NT2/D1 (cell line): ENCODE measurements at regions not wholly inside any gene's neighbourhood (a gene's known extent, or its start where the extent isn't known, plus 50 kb on each side); places are given as distances from the start of the nearest gene placed in this dataset.

Experiments
- DNase-seq: peaks from one replicate; pipeline ENCODE4 v3.0.0-alpha.2; 2011; ENCODE audit warnings: low read depth, low spot score
- H3K27me3 ChIP-seq: 2 replicates; pipeline ENCODE4 v1.6.0; 2011; ENCODE audit warnings: mild to moderate bottlenecking; ENCODE audit not compliant: insufficient read length, insufficient read depth
- H3K36me3 ChIP-seq: 2 replicates; pipeline ENCODE4 v1.6.1; 2011; ENCODE audit warnings: mild to moderate bottlenecking, low read length, mixed read lengths; ENCODE audit not compliant: insufficient read depth, insufficient read length
- H3K4me1 ChIP-seq: 2 replicates; pipeline ENCODE4 v1.5.1; 2011; ENCODE audit not compliant: insufficient read depth, insufficient read length
- H3K4me3 ChIP-seq: 2 replicates; pipeline ENCODE4 v1.5.1; 2011; ENCODE audit warnings: low read depth; ENCODE audit not compliant: insufficient read length
- H3K9ac ChIP-seq: 2 replicates; pipeline ENCODE4 v1.6.0; 2011; ENCODE audit warnings: low read depth; ENCODE audit not compliant: insufficient read length
- H3K9me3 ChIP-seq: 2 replicates; pipeline ENCODE4 v1.5.1; 2011; ENCODE audit warnings: mild to moderate bottlenecking, low read length; ENCODE audit not compliant: insufficient read depth
- SUZ12 ChIP-seq: IDR thresholded peaks from 2 replicates; pipeline ENCODE4 v1.6.1; 2011; ENCODE audit not compliant: insufficient read length, insufficient read depth; ENCODE audit errors: extremely low read depth
- YY1 ChIP-seq: IDR thresholded peaks from 2 replicates; pipeline ENCODE4 v1.6.1; 2011; ENCODE audit not compliant: insufficient read length, insufficient read depth
- ZNF274 ChIP-seq: IDR thresholded peaks from 2 replicates; pipeline ENCODE4 v1.6.1; 2011; ENCODE audit warnings: mild to moderate bottlenecking, low read depth, low read length

DNA sequence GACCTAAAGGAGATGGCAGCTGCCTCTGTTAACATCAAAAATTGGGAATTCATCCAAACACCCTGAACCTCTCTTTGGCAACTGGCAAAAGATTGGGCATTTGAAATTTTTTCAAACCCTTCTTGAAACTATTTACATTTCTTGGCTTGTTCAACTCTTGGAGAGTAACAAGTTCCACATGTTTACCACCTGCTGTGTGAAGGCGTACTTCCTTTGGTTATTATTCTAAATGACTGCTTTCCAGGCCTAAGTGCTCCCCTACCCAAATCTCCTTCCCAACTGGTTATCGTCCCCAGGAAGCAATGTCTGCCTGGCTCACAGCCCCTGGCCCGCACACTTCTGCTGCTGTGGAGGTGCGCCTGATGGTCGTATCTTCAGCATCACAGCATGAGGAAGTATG, 422.7 kb downstream of the DMAC1 start:
- DNase-seq, result no peak
- no peaks in the 10 kb centered on the region for H3K27me3 ChIP-seq
- H3K9me3 ChIP-seq, result 0 out of 2 replicates have a peak, but pooled peaks cover 5% of the 10 kb centered on the region
- no peak overlapping the region for H3K4me3 ChIP-seq
- TF ChIP-seq ZNF274 (no peak), YY1 (no peak), SUZ12 (no peak)
- H3K36me3 ChIP-seq, result no peaks in the 10 kb centered on the region
- H3K9ac ChIP-seq, result no peak overlapping the region
- H3K4me1 ChIP-seq, result no peaks in the 10 kb centered on the region

- no peak for DNase-seq
- no peak overlapping the region for H3K4me3 ChIP-seq
- H3K27me3 ChIP-seq, result no peaks in the 10 kb centered on the region
- no peak overlapping the region for H3K9ac ChIP-seq
- H3K4me1 ChIP-seq, result no peaks in the 10 kb centered on the region
- TF ChIP-seq YY1, result no peak
- TF ChIP-seq SUZ12, result no peak
- no peak for TF ChIP-seq ZNF274
- H3K36me3 ChIP-seq, result no peaks in the 10 kb centered on the region
- 0 out of 2 replicates have a peak, but pooled peaks cover 5% of the 10 kb centered on the region for H3K9me3 ChIP-seq
These were observed 423.4 kb downstream of the DMAC1 start for GRCh38 chr9:7376213-7376612.

DNA sequence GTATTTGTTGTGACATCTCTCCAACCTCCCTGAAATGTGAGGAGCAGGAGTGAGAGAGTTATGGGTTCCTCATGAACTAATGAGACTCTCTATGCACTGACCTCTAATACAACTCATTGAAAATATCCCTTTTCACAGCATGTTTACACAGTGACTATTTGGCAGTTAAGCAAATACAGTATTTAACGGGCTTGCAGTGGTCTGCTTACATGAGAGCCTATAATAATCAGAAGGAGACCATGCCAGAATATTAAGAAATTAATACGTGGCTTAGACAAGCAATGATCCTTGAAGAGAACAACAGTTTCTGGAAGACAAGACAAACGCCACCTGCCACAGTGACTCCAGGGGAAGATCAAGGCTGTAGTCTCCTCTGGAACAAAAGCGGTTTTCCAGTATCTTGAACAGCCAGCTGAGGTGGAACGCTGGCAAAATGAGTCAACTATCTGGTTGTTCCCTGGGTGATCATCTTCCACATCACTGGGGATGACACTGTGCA, 424.5 kb downstream of the DMAC1 start:
- TF ChIP-seq ZNF274 (no peak), YY1 (no peak), SUZ12 (no peak)
- no peak for DNase-seq
- Histone ChIP-seq H3K4me1 (no peaks in the 10 kb centered on the region), H3K4me3 (no peak overlapping the region), H3K9me3 (0 out of 2 replicates have a peak, but pooled peaks cover 5% of the 10 kb centered on the region), H3K27me3 (no peaks in the 10 kb centered on the region), H3K36me3 (no peaks in the 10 kb centered on the region), H3K9ac (no peak overlapping the region)

- H3K9ac ChIP-seq, result no peak overlapping the region
- no peak for TF ChIP-seq YY1
- TF ChIP-seq SUZ12, result no peak
- no peak for TF ChIP-seq ZNF274
- H3K4me3 ChIP-seq, result no peak overlapping the region
- no peaks in the 10 kb centered on the region for H3K4me1 ChIP-seq
- 0 out of 2 replicates have a peak, but pooled peaks cover under 1% of the 10 kb centered on the region for H3K9me3 ChIP-seq
- no peaks in the 10 kb centered on the region for H3K36me3 ChIP-seq
- no peak for DNase-seq
- no peaks in the 10 kb centered on the region for H3K27me3 ChIP-seq
These were observed 428.6 kb downstream of the DMAC1 start for GRCh38 chr9:7370988-7371387.

DNA sequence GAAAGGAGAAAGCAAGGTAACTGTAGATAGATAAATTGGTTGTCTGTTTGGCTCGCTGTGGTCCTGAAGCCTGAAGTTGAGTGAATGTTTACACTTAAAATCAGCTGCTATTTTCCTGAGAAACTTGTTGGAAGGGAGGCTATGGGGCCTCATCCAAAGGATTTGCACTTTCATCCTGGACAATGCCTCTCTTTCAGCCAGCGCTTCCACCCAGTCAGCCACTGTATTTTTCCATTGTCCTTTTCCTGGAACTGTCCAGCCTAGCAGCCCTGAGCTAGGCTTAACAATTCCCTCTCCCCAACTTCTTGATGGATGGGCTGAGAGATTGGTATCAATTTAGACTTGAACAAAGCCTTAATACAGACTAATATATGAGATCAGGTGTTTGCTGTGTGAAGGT, 429.2 kb downstream of the DMAC1 start:
- no peak for DNase-seq
- no peaks in the 10 kb centered on the region for H3K9me3 ChIP-seq

DNA sequence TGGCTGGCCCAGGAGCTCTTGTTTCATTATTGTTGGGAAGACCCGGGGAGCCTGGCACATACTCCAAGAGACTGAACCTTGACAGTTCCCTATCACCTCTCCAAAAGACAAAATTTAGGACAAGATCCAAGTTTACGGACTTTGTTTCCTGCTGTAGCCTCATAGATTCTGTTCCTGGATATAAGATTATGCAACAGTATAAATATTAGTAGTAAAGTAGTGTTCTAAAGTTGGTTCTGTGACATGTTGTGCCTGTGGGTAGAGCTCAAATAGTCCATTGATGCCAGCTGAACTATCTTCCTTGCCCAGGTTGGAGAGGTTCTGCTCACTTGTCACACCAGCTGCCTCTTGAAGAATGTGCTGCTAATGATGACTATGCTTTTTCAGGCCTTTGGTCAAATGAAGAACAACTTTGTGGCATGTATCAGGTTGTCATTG, 430.2 kb downstream of the DMAC1 start:
- no peak overlapping the region for H3K9ac ChIP-seq
- no peaks in the 10 kb centered on the region for H3K9me3 ChIP-seq
- no peak for DNase-seq
- TF ChIP-seq YY1 (no peak), SUZ12 (no peak), ZNF274 (no peak)
- H3K4me1 ChIP-seq, result no peaks in the 10 kb centered on the region
- no peak overlapping the region for H3K4me3 ChIP-seq
- no peaks in the 10 kb centered on the region for H3K36me3 ChIP-seq
- H3K27me3 ChIP-seq, result no peaks in the 10 kb centered on the region

More for the DNA sequence above, 429.2 kb downstream of the DMAC1 start:
- Histone ChIP-seq H3K9ac (no peak overlapping the region), H3K36me3 (no peaks in the 10 kb centered on the region), H3K27me3 (no peaks in the 10 kb centered on the region), H3K4me1 (no peaks in the 10 kb centered on the region), H3K4me3 (no peak overlapping the region)
- TF ChIP-seq ZNF274 (no peak), YY1 (no peak), SUZ12 (no peak)

DNA sequence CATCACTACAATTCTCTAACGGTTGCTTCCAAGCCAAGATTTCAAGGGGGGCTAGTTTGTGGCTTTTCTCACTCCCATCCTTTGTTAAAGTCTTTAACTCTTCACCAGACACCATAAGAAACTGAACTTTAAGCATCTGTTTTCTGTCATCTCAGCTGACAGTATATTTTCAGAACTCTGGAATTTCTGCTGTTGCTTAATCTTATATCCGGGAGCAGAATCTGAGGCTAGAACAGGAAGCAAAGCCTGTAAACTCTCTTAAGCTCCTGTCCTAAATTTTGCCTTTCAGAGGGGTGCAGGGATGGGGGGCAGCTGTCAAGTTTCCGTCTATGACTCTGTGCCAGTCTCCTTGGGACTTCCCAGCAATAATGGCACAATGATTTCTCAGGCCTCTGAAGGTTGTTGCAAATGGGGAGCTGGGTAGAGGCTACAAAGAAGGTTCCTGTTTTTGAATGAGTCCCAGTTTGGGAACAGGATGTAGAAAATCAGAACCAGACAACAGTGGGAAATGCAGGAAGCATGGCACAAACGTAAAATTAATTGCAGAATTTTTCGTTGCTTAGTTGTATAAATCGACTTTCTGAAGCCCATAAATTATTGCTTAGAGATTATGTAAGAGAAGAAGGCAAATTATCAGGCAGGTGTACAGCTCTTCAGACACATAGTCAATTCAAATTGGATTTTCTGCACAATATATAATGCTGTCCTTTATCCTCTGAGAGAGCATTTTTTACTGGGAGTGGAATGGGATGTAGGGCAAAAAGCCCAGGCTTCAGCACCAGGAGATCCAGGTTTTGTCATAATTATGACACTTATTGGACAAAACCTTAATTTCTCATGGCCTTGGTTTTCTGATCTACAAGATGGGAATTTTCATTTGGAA, 430.9 kb downstream of the DMAC1 start:
- TF ChIP-seq SUZ12 (no peak), YY1 (no peak), ZNF274 (no peak)
- Histone ChIP-seq H3K4me3 (no peak overlapping the region), H3K9ac (no peak overlapping the region), H3K36me3 (no peaks in the 10 kb centered on the region), H3K9me3 (no peaks in the 10 kb centered on the region), H3K4me1 (no peaks in the 10 kb centered on the region), H3K27me3 (no peaks in the 10 kb centered on the region)
- DNase-seq, result no peak
